ENCODE measurements at regions not wholly inside any gene's neighbourhood (a gene's known extent, or its start where the extent isn't known, plus 50 kb on each side); places are given as distances from the start of the nearest gene placed in this dataset.

GRCh38 chr3:162764051-162764807 is 1267.6 kb downstream of the OTOL1 start:
- TF ChIP-seq CTCF (conservative IDR thresholded peaks at IDR 0.05; ENCODE audit: low read depth, low read length) (no peak), EZH2 (IDR thresholded peaks at IDR 0.05; ENCODE audit: borderline replicate concordance, low read depth, low read length, poor library complexity, severe bottlenecking) (no peak)

Data from A673 (cell line).